ENCODE measurements at regions not wholly inside any gene's neighbourhood (a gene's known extent, or its start where the extent isn't known, plus 50 kb on each side); places are given as distances from the start of the nearest gene placed in this dataset.

GRCh38 chr5:116631147-116631546 lies 56.5 kb upstream of the SEMA6A start:
- intact Hi-C loops (cut with micrococcal nuclease): no loop called here

- intact Hi-C loops (cut with micrococcal nuclease): no loop called here
Measured at GRCh38 chr5:116629168-116629567, 54.5 kb upstream of the SEMA6A start.

- intact Hi-C loops (cut with micrococcal nuclease): no loop called here
Measured at GRCh38 chr5:116626945-116627679, 52.5 kb upstream of the SEMA6A start.

- intact Hi-C loops (cut with micrococcal nuclease): no loop called here
Measured at GRCh38 chr5:116626272-116626723, 51.7 kb upstream of the SEMA6A start.
